Activated CD4-positive, alpha-beta T cell treated with anti-CD3 and anti-CD28 coated beads, Interleukin-2, amount 50 U/mL, for 16 hours (primary cell): ENCODE measurements at regions not wholly inside any gene's neighbourhood (a gene's known extent, or its start where the extent isn't known, plus 50 kb on each side); places are given as distances from the start of the nearest gene placed in this dataset.

Source experiments
- DNase-seq: peaks from one replicate; pipeline ENCODE4 v3.0.0-alpha.2; 2020

GRCh38 chr7:42431873-42432272 is 194.9 kb upstream of the GLI3 start:
- no peak for DNase-seq

GRCh38 chr7:42429339-42429738 is 192.3 kb upstream of the GLI3 start:
- no peak for DNase-seq

GRCh38 chr7:42426163-42426562 is 189.2 kb upstream of the GLI3 start:
- no peak for DNase-seq

- no peak for DNase-seq
These were observed 178.0 kb upstream of the GLI3 start for GRCh38 chr7:42414941-42415505.

GRCh38 chr7:42414028-42414427 is 177.0 kb upstream of the GLI3 start:
- no peak for DNase-seq

- no peak for DNase-seq
These were observed 172.3 kb upstream of the GLI3 start for GRCh38 chr7:42409296-42409695.

GRCh38 chr7:42407833-42408232 is 170.8 kb upstream of the GLI3 start:
- no peak for DNase-seq

- no peak for DNase-seq
These were observed 170.2 kb upstream of the GLI3 start for GRCh38 chr7:42407021-42407710.

- DNase-seq, result no peak
These were observed 169.3 kb upstream of the GLI3 start for GRCh38 chr7:42406358-42406757.

GRCh38 chr7:42405782-42406181 is 168.8 kb upstream of the GLI3 start:
- DNase-seq, result no peak

GRCh38 chr7:42403831-42404230 is 166.8 kb upstream of the GLI3 start:
- no peak for DNase-seq

GRCh38 chr7:42400961-42401360 is 164.0 kb upstream of the GLI3 start:
- no peak for DNase-seq

GRCh38 chr7:42400211-42400772 is 163.3 kb upstream of the GLI3 start:
- DNase-seq, result no peak

GRCh38 chr7:42395607-42396006 is 158.6 kb upstream of the GLI3 start:
- no peak for DNase-seq

GRCh38 chr7:42392826-42393225 is 155.8 kb upstream of the GLI3 start:
- DNase-seq, result no peak

- DNase-seq, result no peak
These were observed 152.7 kb upstream of the GLI3 start for GRCh38 chr7:42389697-42390096.

GRCh38 chr7:42385912-42386311 is 148.9 kb upstream of the GLI3 start:
- no peak for DNase-seq

GRCh38 chr7:42381161-42381560 is 144.2 kb upstream of the GLI3 start:
- no peak for DNase-seq

- no peak for DNase-seq
These were observed 143.4 kb upstream of the GLI3 start for GRCh38 chr7:42380401-42380800.

- no peak for DNase-seq
These were observed 141.1 kb upstream of the GLI3 start for GRCh38 chr7:42378149-42378548.

- no peak for DNase-seq
These were observed 136.3 kb upstream of the GLI3 start for GRCh38 chr7:42373285-42373684.

GRCh38 chr7:42372479-42372878 is 135.5 kb upstream of the GLI3 start:
- no peak for DNase-seq

GRCh38 chr7:42359946-42360345 is 122.9 kb upstream of the GLI3 start:
- DNase-seq, result no peak

- no peak for DNase-seq
These were observed 114.4 kb upstream of the GLI3 start for GRCh38 chr7:42351316-42351935.
